Stromal cell of bone marrow (primary cell): ENCODE measurements at regions not wholly inside any gene's neighbourhood (a gene's known extent, or its start where the extent isn't known, plus 50 kb on each side); places are given as distances from the start of the nearest gene placed in this dataset.
"Not testable (repeated sequence)": the region's sequence is repeated elsewhere in the genome, so short reads cannot be mapped to it uniquely, and the experiment has no call there.

ENCODE experiments used
- DNase-seq: peaks from one replicate; pipeline ENCODE4 v3.0.0-alpha.2; 2012; ENCODE audit warnings: low read depth

GRCh38 chr13:89214185-89214584 lies 1543.0 kb downstream of the SLITRK5 start:
- DNase-seq = no peak

- not testable (repeated sequence) for DNase-seq
Observed at GRCh38 chr13:89215319-89215718, 1544.1 kb downstream of the SLITRK5 start.

- no peak for DNase-seq
Observed at GRCh38 chr13:89217813-89218212, 1546.6 kb downstream of the SLITRK5 start.

GRCh38 chr13:89221557-89222158 lies 1550.5 kb downstream of the SLITRK5 start:
- DNase-seq = no peak

- no peak for DNase-seq
Observed at GRCh38 chr13:89227356-89227755, 1556.2 kb downstream of the SLITRK5 start.

- no peak for DNase-seq
Observed at GRCh38 chr13:89238496-89238895, 1567.3 kb downstream of the SLITRK5 start.

GRCh38 chr13:89239361-89240127 lies 1568.4 kb downstream of the SLITRK5 start:
- DNase-seq = no peak

- DNase-seq = no peak
Observed at GRCh38 chr13:89255844-89256406, 1584.8 kb downstream of the SLITRK5 start.

- DNase-seq = no peak
Observed at GRCh38 chr13:89267734-89268133, 1596.6 kb downstream of the SLITRK5 start.

- DNase-seq = no peak
Observed at GRCh38 chr13:89269737-89270136, 1598.6 kb downstream of the SLITRK5 start.

- no peak for DNase-seq
Observed at GRCh38 chr13:89270736-89271135, 1599.6 kb downstream of the SLITRK5 start.

GRCh38 chr13:89279374-89279773 lies 1608.2 kb downstream of the SLITRK5 start:
- DNase-seq = no peak

GRCh38 chr13:89281331-89281730 lies 1610.2 kb downstream of the SLITRK5 start:
- DNase-seq = no peak

- DNase-seq = no peak
Observed at GRCh38 chr13:89282241-89282640, 1611.1 kb downstream of the SLITRK5 start.

GRCh38 chr13:89287381-89287780 lies 1616.2 kb downstream of the SLITRK5 start:
- DNase-seq = no peak

- DNase-seq = no peak
Observed at GRCh38 chr13:89294115-89294867, 1623.1 kb downstream of the SLITRK5 start.

GRCh38 chr13:89307278-89307677 lies 1636.1 kb downstream of the SLITRK5 start:
- DNase-seq = no peak

- DNase-seq = no peak
Observed at GRCh38 chr13:89310943-89311672, 1639.9 kb downstream of the SLITRK5 start.

- DNase-seq = no peak
Observed at GRCh38 chr13:89315287-89315686, 1644.1 kb downstream of the SLITRK5 start.

- no peak for DNase-seq
Observed at GRCh38 chr13:89322466-89322865, 1651.3 kb downstream of the SLITRK5 start.

- no peak for DNase-seq
Observed at GRCh38 chr13:89324582-89324981, 1653.4 kb downstream of the SLITRK5 start.

- no peak for DNase-seq
Observed at GRCh38 chr13:89343165-89343564, 1672.0 kb downstream of the SLITRK5 start.
